Right lobe of liver (tissue), 4 donors: ENCODE measurements at regions not wholly inside any gene's neighbourhood (a gene's known extent, or its start where the extent isn't known, plus 50 kb on each side); places are given as distances from the start of the nearest gene placed in this dataset.

Source experiments
- POLR2A ChIP-seq: fragments of 450-650 bp; IDR thresholded peaks from one replicate; pipeline ENCODE4 v1.6.1; 2017; ENCODE audit warnings: antibody characterized with exemption, mild to moderate bottlenecking
- TF ChIP-seq, protein P1 (sequence below), 4 donors: fragments of 200-600 bp in 3 of 4; fragments of 450-650 bp in 1 of 4; IDR thresholded peaks; one replicate each; pipeline versions ENCODE4 v1.5.1 to v1.8.0; 2016 to 2022; ENCODE audit warnings: antibody characterized with exemption in 4 of 4, mild to moderate bottlenecking in 2 of 4
- donor health status: DM: no; HTN: no; CAD: no.
- donor health status: DM: no; HTN: no; CAD: no.
- donor health status: DM: no; HTN: yes; CAD: no.

DNA sequence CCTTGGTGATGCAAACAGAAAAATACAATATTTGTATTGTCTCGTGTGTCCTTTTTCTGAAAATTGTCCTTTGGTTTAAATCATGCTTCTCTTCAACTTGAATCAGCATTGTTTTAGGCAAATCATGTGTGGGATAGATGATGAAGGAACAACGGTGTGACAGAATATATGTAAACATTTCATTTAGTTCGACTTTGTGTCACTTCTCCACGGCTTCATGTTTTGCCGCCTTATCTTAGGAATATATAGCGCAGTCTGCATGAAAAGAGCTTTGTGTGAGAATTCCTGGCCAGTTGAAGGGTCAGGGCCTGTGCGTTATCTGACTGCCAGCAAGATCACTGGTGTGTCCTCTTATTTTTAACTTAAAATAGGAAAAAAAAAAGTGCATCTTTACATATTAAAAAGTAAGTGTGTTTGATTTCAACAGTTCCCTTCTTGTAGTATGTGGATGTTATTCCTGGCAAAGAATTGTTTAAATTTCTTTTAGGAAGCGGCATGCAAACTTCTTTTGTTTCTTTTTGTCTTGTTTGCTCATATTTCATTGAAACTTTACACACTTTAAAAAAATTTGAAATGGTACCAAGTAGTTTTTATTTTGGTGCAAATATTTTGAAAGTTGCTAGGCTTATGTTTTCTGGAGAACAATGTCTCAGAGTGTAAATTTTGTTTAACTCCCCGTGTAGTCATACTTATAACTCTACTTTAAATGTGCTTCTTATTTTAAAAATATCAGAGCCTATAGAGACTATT is 465.2 kb downstream of the USP25 start:
- TF ChIP-seq, protein P1, sequence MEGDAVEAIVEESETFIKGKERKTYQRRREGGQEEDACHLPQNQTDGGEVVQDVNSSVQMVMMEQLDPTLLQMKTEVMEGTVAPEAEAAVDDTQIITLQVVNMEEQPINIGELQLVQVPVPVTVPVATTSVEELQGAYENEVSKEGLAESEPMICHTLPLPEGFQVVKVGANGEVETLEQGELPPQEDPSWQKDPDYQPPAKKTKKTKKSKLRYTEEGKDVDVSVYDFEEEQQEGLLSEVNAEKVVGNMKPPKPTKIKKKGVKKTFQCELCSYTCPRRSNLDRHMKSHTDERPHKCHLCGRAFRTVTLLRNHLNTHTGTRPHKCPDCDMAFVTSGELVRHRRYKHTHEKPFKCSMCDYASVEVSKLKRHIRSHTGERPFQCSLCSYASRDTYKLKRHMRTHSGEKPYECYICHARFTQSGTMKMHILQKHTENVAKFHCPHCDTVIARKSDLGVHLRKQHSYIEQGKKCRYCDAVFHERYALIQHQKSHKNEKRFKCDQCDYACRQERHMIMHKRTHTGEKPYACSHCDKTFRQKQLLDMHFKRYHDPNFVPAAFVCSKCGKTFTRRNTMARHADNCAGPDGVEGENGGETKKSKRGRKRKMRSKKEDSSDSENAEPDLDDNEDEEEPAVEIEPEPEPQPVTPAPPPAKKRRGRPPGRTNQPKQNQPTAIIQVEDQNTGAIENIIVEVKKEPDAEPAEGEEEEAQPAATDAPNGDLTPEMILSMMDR (IDR thresholded peaks at IDR 0.05) = no peak
- no peak for TF ChIP-seq POLR2A
